A673 (cell line): ENCODE measurements at regions not wholly inside any gene's neighbourhood (a gene's known extent, or its start where the extent isn't known, plus 50 kb on each side); places are given as distances from the start of the nearest gene placed in this dataset.

ENCODE experiments used
- EZH2 ChIP-seq: fragments of 200-600 bp; sonication (generic); IDR thresholded peaks from 2 replicates; pipeline ENCODE4 v1.6.1; 2017; ENCODE audit warnings: borderline replicate concordance, low read depth, mild to moderate bottlenecking, mixed read lengths, antibody characterized with exemption, low read length; ENCODE audit not compliant: poor library complexity, severe bottlenecking
- TF ChIP-seq, protein P1 (sequence below): fragments of 300-800, 200-600 bp; sonication (generic); conservative IDR thresholded peaks from 2 replicates; pipeline ENCODE4 v1.5.1; 2017; ENCODE audit warnings: low read depth, mild to moderate bottlenecking, antibody characterized with exemption, low read length, moderate library complexity, mixed read lengths

DNA sequence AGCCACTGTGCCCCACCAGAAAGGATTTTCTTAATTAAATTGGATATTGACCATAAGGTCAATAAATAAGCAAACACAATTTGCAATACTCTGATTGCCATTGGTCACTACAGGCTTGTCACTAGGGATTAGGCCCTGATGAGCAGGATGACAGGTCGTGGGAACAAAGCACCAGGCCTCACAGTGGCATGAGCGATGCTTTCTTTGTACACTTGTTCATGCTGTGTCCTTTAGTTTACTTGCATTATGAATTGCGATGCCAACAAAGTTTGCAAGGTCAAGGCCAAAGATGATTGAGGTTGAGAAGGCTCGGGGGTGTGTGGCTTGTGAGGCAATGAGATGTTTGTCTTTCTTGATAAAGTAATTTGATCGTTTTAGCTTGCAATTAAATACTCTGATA is 136.0 kb downstream of the TTC8 start:
- TF ChIP-seq, protein P1, sequence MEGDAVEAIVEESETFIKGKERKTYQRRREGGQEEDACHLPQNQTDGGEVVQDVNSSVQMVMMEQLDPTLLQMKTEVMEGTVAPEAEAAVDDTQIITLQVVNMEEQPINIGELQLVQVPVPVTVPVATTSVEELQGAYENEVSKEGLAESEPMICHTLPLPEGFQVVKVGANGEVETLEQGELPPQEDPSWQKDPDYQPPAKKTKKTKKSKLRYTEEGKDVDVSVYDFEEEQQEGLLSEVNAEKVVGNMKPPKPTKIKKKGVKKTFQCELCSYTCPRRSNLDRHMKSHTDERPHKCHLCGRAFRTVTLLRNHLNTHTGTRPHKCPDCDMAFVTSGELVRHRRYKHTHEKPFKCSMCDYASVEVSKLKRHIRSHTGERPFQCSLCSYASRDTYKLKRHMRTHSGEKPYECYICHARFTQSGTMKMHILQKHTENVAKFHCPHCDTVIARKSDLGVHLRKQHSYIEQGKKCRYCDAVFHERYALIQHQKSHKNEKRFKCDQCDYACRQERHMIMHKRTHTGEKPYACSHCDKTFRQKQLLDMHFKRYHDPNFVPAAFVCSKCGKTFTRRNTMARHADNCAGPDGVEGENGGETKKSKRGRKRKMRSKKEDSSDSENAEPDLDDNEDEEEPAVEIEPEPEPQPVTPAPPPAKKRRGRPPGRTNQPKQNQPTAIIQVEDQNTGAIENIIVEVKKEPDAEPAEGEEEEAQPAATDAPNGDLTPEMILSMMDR = no peak
- TF ChIP-seq EZH2 = no peak
